ENCODE measurements at regions not wholly inside any gene's neighbourhood (a gene's known extent, or its start where the extent isn't known, plus 50 kb on each side); places are given as distances from the start of the nearest gene placed in this dataset.

DNA sequence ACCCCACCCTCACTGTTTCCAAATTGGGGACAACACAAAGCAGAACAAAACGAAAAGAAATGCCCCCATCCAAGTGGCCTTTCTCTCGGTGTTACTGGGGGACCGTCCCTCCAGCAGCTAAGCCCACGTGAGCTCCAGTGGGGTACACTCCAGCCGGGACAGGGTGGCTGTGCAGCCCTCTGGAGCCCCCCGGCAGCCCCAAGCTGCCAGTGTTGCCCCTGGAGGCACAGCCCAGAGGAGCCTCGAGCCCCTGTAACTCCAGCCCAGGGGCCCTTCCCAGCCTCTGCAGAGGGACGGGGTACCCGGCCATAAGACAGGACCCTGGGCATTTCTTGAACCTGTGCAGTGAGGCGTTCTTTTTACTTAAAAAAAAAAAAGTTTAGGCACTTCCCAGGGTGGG, 124.5 kb upstream of the KCTD7 start:
- no peak for TF ChIP-seq MAX (IDR thresholded peaks at IDR 0.05; ENCODE audit: low read depth, low read length)
- TF ChIP-seq, protein P1, sequence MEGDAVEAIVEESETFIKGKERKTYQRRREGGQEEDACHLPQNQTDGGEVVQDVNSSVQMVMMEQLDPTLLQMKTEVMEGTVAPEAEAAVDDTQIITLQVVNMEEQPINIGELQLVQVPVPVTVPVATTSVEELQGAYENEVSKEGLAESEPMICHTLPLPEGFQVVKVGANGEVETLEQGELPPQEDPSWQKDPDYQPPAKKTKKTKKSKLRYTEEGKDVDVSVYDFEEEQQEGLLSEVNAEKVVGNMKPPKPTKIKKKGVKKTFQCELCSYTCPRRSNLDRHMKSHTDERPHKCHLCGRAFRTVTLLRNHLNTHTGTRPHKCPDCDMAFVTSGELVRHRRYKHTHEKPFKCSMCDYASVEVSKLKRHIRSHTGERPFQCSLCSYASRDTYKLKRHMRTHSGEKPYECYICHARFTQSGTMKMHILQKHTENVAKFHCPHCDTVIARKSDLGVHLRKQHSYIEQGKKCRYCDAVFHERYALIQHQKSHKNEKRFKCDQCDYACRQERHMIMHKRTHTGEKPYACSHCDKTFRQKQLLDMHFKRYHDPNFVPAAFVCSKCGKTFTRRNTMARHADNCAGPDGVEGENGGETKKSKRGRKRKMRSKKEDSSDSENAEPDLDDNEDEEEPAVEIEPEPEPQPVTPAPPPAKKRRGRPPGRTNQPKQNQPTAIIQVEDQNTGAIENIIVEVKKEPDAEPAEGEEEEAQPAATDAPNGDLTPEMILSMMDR (IDR thresholded peaks at IDR 0.05; ENCODE audit: low read depth, low read length): no peak
- no peak for TF ChIP-seq POLR2A (IDR thresholded peaks at IDR 0.05; ENCODE audit: extremely low read depth, insufficient read length)
- TF ChIP-seq MYC (IDR thresholded peaks at IDR 0.05; ENCODE audit: low read depth, low read length): no peak
